IPS-20b (cell line): ENCODE measurements at regions not wholly inside any gene's neighbourhood (a gene's known extent, or its start where the extent isn't known, plus 50 kb on each side); places are given as distances from the start of the nearest gene placed in this dataset.

Experiments used
- H3K27ac ChIP-seq: one replicate; pipeline ENCODE4 v1.5.1; 2013; ENCODE audit warnings: low read length
- H3K27me3 ChIP-seq: 2 replicates; pipeline ENCODE4 v1.6.1; 2013; ENCODE audit warnings: mild to moderate bottlenecking, low read length, inconsistent platforms; ENCODE audit not compliant: insufficient read depth
- H3K36me3 ChIP-seq: 2 replicates; pipeline ENCODE4 v1.6.1; 2013; ENCODE audit warnings: low read depth, mild to moderate bottlenecking, inconsistent platforms, low read length, moderate library complexity; ENCODE audit not compliant: insufficient read depth
- H3K4me1 ChIP-seq: 2 replicates; pipeline ENCODE4 v1.6.1; 2013; ENCODE audit warnings: mild to moderate bottlenecking, control low read depth, inconsistent platforms, low read length, moderate library complexity; ENCODE audit not compliant: insufficient read depth
- H3K4me3 ChIP-seq: 2 replicates; pipeline ENCODE4 v1.5.1; 2013; ENCODE audit warnings: mild to moderate bottlenecking, low read length, inconsistent platforms
- H3K9ac ChIP-seq: 2 replicates; pipeline ENCODE4 v1.6.1; 2013; ENCODE audit warnings: low read depth, mild to moderate bottlenecking, inconsistent platforms, low read length, moderate library complexity
- H3K9me3 ChIP-seq: 2 replicates; pipeline ENCODE4 v1.6.1; 2013; ENCODE audit warnings: mild to moderate bottlenecking, low read depth, low read length, inconsistent platforms; ENCODE audit not compliant: insufficient read depth

DNA sequence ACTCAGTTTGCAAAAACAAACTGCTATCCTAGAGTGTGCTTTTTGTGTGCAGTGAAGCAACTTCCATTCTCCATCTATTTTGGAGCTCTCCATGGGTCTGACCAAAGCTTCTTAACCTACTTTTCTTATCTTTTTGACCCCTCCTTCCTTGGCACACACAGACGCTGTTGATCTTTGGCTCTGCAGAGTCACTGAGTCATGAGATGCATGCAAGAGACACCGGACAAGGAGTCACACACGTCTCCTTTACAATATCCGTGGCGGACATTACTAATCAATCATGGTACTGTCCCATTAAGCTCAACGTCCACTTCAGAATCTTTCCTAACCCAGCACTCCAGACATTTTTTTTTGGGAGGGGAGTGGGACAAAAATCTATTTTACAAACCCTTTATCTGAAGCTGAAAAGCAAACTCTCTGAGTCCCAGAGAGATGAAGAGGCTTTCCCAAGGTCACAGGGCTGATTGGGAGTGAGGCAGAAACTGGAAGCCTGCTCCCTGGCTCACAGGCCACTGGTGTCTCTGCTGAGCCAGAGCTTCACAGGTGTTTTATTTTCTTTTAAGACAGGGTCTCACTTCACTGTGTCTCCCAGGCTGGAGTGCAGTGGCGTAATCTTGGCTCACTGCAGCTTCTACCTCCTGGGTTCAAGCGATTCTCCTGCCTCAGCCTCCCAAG is 165.8 kb upstream of the SYT13 start:
- no peaks in the 10 kb centered on the region for H3K36me3 ChIP-seq
- H3K27ac ChIP-seq = no peak overlapping the region
- no peaks in the 10 kb centered on the region for H3K9me3 ChIP-seq
- no peaks in the 10 kb centered on the region for H3K4me1 ChIP-seq
- no peak overlapping the region for H3K9ac ChIP-seq
- H3K27me3 ChIP-seq = no peaks in the 10 kb centered on the region
- H3K4me3 ChIP-seq = no peak overlapping the region

DNA sequence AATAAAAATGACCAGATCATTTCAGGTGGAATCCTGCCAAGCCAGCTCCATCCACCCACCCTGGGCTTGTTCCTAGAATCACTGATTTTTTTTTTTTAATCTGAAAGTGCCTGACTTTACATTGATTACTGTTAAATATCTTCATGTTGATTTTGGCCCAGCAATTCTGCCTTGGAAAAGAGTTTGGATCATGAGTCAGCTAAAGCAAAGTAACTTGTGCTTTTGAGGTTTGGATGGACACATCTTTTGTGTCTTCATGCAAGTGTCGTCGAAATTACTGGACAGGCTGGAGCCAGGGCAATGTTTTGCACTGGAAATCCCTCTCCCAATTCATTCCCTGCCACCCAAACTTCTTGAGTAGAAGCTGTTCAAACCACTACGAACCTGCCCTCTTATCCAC is 164.0 kb upstream of the SYT13 start:
- Histone ChIP-seq H3K36me3 (no peaks in the 10 kb centered on the region), H3K9ac (no peak overlapping the region), H3K4me3 (no peak overlapping the region), H3K4me1 (no peaks in the 10 kb centered on the region), H3K27me3 (no peaks in the 10 kb centered on the region), H3K9me3 (no peaks in the 10 kb centered on the region), H3K27ac (no peak overlapping the region)

DNA sequence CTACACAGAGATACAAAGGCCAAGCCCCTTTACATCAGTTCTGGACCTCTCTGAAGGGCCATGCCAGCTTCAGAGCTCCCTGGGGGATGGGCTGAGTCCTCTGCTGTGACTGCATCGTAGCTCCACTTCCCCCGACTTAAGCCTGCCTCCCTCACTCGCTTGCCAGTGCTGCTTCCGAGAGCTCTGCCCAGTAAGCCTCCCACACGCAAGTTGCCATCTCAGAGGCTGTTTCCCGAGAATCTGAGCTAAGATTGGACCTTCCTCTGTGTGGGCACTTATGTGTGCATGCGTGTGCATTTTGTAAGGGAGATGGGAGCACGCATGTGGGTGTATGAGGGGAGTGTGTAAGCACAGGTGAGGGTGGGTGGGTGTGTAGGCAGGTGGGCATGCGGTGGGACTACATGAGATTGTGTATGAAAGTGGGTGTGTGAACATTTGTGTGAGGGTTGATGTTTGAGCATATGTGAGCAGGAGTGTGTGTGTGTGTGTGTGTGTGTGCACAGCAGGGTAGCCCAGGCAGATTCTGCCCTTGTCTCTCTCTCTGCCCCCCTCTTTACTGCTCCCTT is 163.0 kb upstream of the SYT13 start:
- Histone ChIP-seq H3K27me3 (0 out of 2 replicates have a peak, but pooled peaks cover 6% of the 10 kb centered on the region), H3K9ac (no peak overlapping the region), H3K9me3 (no peaks in the 10 kb centered on the region), H3K36me3 (no peaks in the 10 kb centered on the region), H3K4me3 (no peak overlapping the region), H3K4me1 (0 out of 2 replicates have a peak, but pooled peaks cover 3% of the 10 kb centered on the region), H3K27ac (no peak overlapping the region)

DNA sequence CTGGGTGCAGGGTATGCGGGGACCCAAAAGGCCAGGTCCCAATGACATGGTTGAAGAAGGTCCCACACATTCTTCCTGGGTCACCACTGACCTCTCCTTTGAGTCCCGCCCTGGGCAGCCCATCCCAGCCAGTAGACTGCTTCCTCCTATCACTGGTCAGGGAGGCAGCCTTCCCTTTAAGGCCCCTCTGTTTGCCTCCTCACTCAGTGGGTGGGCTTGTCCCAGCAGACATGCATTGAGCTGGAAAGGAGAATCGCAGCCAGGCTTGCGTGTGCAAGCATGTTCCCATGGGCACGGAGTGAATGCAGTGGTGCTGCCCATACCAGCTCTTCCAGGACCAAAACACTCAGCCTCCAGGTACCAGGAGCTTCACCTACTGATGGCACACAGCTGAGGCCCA is 162.4 kb upstream of the SYT13 start:
- Histone ChIP-seq H3K27ac (no peak overlapping the region), H3K27me3 (0 out of 2 replicates have a peak, but pooled peaks cover 6% of the 10 kb centered on the region), H3K4me1 (0 out of 2 replicates have a peak, but pooled peaks cover 3% of the 10 kb centered on the region)

DNA sequence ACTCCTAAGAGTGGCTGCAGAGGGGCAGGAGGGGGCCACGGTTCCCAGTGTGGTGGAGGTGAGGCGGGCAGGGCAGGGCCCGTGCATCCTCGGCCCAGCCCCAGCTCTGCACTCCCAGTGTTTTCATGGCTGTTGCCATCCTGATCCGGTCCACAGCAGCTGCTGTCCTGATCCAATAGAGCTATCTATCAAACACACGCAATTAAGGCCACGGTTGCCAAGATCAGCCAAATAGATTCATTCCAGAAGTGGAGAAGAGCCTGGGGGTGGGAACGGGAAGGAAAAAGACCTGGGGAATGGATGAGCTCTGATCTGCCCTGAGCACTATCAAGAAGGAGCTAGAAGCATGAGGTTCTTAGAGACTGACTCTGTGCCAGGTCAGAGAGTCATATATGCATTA is 160.9 kb upstream of the SYT13 start:
- Histone ChIP-seq H3K36me3 (no peaks in the 10 kb centered on the region), H3K27ac (no peak overlapping the region), H3K4me1 (0 out of 2 replicates have a peak, but pooled peaks cover 3% of the 10 kb centered on the region), H3K9me3 (no peaks in the 10 kb centered on the region), H3K4me3 (no peak overlapping the region), H3K9ac (no peak overlapping the region), H3K27me3 (0 out of 2 replicates have a peak, but pooled peaks cover 6% of the 10 kb centered on the region)

More for the DNA sequence above, 162.4 kb upstream of the SYT13 start:
- Histone ChIP-seq H3K9me3 (no peaks in the 10 kb centered on the region), H3K9ac (no peak overlapping the region), H3K4me3 (no peak overlapping the region), H3K36me3 (no peaks in the 10 kb centered on the region)

DNA sequence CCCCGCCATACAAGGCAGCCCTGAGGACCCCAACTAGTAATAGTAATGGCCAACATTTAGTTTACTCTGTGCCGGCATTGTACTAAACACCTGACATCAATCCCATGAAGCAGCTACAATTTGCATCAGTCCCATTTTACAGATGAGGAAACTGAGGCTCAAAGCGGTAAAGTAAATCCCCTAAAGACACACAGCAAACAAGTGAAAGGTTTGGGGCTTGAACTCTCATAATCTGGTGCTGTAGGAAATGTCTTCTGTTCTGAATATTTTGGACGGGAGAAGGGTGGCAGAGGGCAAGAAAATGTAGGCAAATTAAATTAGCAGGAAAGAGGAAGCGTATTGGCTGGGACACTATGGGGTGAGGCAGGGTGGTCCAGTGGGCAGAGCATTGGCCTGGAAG is 160.3 kb upstream of the SYT13 start:
- Histone ChIP-seq H3K9ac (no peak overlapping the region), H3K36me3 (no peaks in the 10 kb centered on the region), H3K9me3 (no peaks in the 10 kb centered on the region), H3K27ac (no peak overlapping the region), H3K4me3 (no peak overlapping the region), H3K4me1 (0 out of 2 replicates have a peak, but pooled peaks cover 3% of the 10 kb centered on the region), H3K27me3 (0 out of 2 replicates have a peak, but pooled peaks cover 10% of the 10 kb centered on the region)

DNA sequence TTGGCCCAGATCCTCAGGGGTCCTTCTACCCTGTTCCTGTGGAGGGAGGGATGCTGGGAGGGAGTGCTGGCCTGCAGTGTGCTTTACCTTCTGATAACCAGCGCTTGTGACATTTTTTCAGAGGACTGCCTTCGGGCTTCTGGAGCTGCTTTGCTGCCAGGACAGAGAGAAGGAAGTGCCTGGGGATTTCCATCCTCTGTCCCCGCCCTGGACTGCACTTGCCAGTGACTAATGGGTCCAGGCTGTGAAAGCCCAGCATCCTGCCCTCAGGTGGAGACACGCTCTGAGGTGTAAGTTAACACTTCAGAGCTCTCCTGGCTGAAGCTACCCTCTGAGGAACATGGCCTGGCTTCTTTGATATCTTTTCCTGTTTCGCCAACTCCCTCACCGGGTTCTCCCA is 158.7 kb upstream of the SYT13 start:
- Histone ChIP-seq H3K9me3 (peaks cover under 1% of the 10 kb centered on the region; the same call in 1 of the 2 replicates), H3K9ac (no peak overlapping the region), H3K4me1 (0 out of 2 replicates have a peak, but pooled peaks cover 3% of the 10 kb centered on the region), H3K27ac (no peak overlapping the region), H3K36me3 (no peaks in the 10 kb centered on the region), H3K27me3 (0 out of 2 replicates have a peak, but pooled peaks cover 10% of the 10 kb centered on the region), H3K4me3 (no peak overlapping the region)

DNA sequence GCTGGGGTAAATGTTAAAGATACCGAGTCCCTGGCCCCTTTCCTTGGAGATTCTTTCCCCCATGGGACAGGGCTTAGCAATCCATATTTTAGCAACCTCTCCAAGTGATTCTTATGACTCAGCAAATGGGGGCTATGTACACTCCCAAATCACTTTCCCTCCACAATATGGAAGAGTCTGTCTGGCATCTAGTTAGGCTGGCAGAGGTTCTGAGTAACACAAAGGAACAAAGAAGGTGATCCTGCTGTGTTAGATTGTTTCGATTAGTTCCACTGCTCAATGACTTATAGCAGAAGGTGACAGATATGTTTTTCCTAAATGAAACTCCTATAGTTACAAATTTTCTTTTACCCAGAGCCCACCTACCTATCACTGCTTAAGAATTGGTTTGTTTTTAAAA is 154.0 kb upstream of the SYT13 start:
- Histone ChIP-seq H3K27ac (no peak overlapping the region), H3K4me1 (0 out of 2 replicates have a peak, but pooled peaks cover 2% of the 10 kb centered on the region), H3K27me3 (0 out of 2 replicates have a peak, but pooled peaks cover 11% of the 10 kb centered on the region), H3K9ac (no peak overlapping the region), H3K4me3 (no peak overlapping the region), H3K36me3 (no peaks in the 10 kb centered on the region), H3K9me3 (peaks cover 7% of the 10 kb centered on the region)

DNA sequence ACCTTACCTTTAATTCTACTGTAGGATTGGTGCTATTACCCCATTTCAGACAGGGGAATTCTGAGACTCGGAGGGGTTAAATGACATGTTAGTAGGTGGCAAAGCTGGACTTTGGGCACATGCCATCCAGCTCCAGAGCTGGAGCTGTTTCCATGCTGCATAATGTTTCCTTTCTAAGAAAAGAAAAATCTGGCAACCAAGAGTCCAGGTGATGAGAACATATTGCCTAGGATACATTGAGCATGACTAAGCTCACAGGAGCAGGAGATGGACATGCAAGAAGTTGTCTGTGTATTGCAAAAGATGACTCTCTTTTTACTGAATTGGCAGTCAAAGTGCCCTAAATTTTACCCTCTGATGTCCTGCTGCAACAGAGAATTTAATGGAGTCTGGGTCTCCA is 150.8 kb upstream of the SYT13 start:
- H3K4me1 ChIP-seq = no peaks in the 10 kb centered on the region
- H3K36me3 ChIP-seq = no peaks in the 10 kb centered on the region
- H3K27me3 ChIP-seq = peaks cover 9% of the 10 kb centered on the region; the same call in 1 of the 2 replicates
- peaks cover 7% of the 10 kb centered on the region for H3K9me3 ChIP-seq
- no peak overlapping the region for H3K27ac ChIP-seq
- no peak overlapping the region for H3K9ac ChIP-seq
- no peak overlapping the region for H3K4me3 ChIP-seq

DNA sequence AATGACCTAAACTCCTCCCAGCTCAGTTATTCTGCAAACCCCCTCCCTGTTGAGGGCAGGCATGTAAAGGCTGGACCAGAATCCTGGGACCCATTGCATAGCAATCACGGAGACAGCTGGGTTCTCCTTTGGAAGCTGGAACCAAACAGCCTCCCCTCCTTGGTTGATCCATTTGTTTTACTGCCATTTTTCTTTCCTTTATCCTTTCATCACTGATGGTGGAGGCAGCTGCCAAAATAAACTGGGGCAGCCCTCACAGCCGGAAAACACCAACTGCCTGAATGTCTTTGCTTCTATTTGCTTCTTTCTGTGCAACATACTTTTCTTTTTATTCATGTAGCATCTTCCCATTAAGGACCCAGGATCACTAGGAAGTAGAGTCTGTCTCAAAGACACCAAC is 150.0 kb upstream of the SYT13 start:
- H3K9me3 ChIP-seq = peaks cover 7% of the 10 kb centered on the region
- no peak overlapping the region for H3K27ac ChIP-seq
- no peak overlapping the region for H3K9ac ChIP-seq
- H3K27me3 ChIP-seq = peaks cover 4% of the 10 kb centered on the region; the same call in 1 of the 2 replicates
- H3K4me3 ChIP-seq = no peak overlapping the region
- no peaks in the 10 kb centered on the region for H3K36me3 ChIP-seq
- H3K4me1 ChIP-seq = no peaks in the 10 kb centered on the region; the same call in 1 of the 2 replicates

DNA sequence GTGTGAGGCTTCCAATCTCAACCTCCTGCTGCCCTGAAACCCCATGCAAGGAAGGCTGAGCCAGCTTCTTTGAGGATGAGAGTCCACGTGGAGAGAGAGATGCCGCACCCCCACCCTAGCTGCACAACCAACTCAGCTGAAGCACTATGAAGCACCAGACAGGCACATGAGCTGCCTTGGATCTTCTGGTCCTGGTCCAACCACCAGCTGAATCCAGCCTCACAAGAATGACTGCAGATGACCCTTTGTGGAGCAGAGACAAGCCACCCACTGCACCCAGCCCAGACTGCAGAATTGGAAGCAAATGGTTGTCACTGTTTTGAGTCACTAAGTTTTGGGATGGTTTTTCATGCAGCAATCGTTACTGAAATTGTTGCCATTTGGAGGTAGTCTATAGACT is 149.6 kb upstream of the SYT13 start:
- Histone ChIP-seq H3K36me3 (no peaks in the 10 kb centered on the region), H3K9ac (no peak overlapping the region), H3K27ac (no peak overlapping the region), H3K4me3 (no peak overlapping the region), H3K27me3 (peaks cover 4% of the 10 kb centered on the region; the same call in 1 of the 2 replicates), H3K9me3 (peaks cover 7% of the 10 kb centered on the region), H3K4me1 (no peaks in the 10 kb centered on the region; the same call in 1 of the 2 replicates)

DNA sequence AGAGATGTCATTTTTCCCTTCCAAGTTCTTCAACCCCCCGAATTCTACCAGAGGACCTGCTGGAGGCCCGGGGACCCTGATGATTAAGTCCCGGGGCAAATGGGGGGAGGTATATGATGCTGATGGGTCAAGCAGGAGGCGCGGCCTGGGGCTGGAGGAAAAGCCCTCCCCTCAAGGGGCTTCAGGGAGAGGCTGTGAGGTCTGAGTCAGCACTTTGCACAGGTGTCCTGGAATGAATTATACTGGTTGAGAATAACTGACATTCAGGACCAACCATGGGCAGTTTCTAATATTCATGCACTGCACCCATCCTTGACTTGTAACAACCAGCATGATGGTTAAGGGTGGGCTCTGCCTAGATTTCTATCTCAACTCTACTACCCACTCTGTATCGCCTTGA is 146.8 kb upstream of the SYT13 start:
- Histone ChIP-seq H3K27me3 (peaks cover 4% of the 10 kb centered on the region; the same call in 1 of the 2 replicates), H3K36me3 (no peaks in the 10 kb centered on the region), H3K4me3 (no peak overlapping the region), H3K27ac (no peak overlapping the region), H3K9ac (no peak overlapping the region), H3K4me1 (no peaks in the 10 kb centered on the region; the same call in 1 of the 2 replicates), H3K9me3 (no peaks in the 10 kb centered on the region)
